GM18507 (cell line): ENCODE measurements at regions not wholly inside any gene's neighbourhood (a gene's known extent, or its start where the extent isn't known, plus 50 kb on each side); places are given as distances from the start of the nearest gene placed in this dataset.
"Not testable (repeated sequence)": the region's sequence is repeated elsewhere in the genome, so short reads cannot be mapped to it uniquely, and the experiment has no call there.

ENCODE experiments used
- DNase-seq: peaks from one replicate; pipeline ENCODE4 v3.0.0; 2011; ENCODE audit warnings: low read depth; ENCODE audit not compliant: insufficient read length; ENCODE audit errors: extremely low spot score
- FAIRE-seq: peaks from 2 replicates; lab custom pipeline; 2011; peaks lifted over from hg19 to GRCh38; lab: Jason Lieb, UNC

DNA sequence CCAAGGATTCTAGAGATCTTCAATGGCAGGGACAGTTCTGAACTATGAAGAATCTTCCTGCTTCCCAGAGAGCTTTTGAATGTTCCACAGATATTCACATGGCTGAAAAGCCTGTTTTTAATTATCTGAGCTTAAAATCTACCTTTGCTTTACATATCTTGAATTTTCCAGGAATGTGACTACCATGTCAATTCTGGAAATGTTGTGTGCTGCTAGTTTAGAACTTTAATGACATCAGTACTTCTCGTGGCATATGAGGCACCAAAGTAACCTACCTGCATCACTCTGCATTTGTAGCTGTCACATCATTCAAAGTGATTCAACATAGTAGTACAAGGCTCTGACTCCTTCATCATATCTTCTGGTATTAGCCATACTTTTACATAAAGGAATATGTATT, 122.7 kb upstream of the NFIA start:
- FAIRE-seq (no peak), DNase-seq (no peak)

DNA sequence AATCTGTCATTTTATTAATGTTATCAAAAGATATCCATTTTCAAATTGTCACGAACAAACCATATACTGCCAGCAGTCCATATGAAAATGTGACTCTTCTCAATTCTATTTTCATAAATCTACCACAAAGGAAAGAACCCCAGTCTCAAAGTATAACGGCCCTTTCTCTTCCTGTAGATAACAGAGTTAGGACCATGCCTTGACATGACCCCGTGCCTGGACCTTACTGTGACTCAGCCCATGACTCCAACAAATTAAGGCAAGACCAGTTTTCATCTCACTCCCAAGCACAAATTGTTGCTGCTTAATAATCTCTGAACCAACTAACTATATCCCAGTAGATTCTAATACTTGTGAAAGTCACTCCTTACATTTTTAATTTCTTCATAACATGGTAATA, 124.4 kb upstream of the NFIA start:
- FAIRE-seq (no peak), DNase-seq (no peak)

DNA sequence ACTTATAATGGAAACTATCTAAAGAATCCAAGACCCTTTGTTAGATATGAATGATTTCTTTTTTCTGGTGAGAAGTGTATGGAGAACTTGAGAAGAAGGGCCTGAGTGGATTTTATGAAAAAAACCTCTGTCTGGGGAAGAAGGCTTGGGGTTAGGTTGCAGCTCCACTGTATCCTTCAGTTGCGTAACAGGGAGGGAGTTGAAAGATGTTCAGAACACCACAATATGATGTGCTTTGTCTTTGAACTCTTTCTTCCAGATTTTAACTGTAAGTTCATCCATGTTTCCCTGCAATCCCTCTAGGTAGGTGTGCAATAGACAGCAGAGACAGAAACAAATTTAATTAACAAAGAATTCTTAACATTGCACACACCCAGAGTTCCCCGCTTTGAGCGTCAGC, 125.8 kb upstream of the NFIA start:
- DNase-seq, result no peak
- FAIRE-seq, result no peak

DNA sequence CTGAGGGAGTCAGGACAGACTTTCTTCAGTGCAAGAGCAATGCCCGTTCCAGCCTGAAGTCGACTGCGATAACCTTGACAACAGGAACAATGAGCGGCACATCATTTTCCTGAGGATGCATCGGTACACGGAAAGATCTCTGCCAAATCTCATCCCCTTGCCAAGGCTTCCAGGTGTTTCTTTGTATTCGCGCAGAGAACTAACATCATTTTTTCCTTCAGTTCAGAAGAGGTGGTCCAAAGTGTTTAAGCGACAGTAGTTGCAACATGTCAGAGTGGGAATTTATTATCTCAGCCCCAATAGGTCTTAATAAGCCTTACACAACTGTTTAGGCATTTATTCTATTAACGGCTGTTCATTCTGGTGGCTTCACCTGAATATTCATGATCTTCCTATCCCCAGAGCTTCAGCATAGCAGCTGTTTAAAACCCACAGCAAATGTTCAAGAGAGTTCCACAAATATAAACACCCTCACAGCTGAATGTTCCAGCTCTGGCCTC, 129.7 kb upstream of the NFIA start:
- FAIRE-seq (no peak), DNase-seq (no peak)

DNA sequence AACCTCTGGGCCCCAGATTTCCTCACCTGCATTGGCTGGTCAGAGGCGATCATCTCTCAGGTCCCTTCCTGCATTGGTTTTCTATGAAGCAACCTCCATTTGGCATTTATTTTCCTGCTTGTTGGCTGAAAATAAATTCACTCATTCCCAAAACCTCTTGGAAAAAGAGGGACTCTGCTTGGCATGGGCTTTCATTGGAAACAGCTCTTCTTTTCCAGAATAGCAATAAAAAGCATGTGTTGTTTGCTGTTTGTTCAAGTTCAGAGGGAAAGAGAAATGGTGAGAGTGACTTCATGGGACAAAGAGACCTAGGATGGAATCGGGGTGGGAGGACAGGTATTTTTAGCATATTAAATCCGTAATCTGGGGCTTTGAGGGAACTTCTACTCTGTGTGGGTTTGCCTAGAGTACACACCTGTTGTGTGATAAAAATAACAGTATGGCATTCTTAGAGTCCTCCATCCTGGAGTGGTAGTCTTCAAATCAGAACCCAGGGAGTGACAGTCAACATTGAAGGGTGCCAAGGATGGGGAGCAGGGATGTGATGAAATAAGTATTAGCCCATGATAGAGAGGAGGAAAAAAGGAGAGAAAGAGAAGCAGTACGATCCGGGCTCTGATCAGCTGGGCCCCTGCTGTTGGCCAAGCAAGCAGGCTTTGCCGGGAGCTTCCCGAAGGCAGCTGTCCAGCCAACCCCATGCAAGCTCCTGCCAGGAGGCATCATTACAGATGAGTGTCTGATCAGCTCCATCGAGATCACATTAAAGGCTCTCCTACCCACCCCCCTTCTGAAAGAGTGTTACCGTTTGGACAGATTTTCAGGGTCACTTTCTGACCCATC, 131.9 kb upstream of the NFIA start:
- FAIRE-seq (no peak), DNase-seq (no peak)

DNA sequence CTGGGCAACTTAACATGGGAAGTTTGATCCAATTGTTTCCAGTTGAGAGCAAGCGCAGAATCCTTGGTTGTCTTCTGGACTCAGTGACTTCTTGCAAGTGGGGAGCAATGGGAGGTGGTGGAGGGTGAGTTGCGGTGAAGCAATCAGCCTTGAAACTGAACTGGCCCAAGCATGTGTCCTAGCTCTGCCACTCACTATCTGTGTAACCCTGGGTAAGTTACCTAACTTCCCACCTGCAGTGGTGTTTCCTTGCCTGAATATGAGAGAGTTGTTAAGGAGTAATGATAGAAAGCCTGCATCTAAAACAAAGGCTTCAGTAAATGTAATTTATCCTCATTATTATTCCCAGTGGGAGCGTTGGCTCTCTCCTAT, 132.5 kb upstream of the NFIA start:
- FAIRE-seq (no peak), DNase-seq (no peak)

DNA sequence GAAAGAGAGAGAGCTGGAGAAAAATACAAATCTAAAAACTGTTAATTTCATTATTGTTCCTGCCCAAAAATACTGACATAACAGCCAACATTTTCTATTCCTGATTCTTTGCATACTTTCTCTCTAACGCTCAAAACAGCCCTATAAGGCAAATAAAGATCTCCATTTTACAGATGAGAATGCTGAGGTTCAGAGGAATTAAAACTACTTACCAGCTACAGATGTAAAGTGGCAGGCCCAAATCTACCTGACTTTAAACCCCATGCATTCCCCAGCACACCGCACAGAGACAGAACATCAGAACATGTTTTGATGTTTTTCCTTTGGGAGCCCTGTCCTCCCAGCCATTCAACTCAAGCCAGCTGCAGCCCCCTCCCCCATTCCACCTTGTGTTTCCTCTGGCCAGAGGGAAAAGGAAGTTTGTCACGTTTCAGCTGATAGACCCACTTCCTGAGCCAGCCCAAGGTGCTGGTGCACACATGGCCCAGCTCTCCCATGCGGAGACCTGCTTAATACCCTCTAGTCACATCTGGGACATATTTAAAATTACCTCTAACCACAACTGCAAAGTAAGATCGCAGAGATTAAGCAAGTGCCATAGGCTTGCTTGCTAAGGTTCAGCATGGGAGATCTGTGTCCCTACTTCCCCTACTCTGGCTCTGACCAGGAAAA, 133.1 kb upstream of the NFIA start:
- DNase-seq (no peak), FAIRE-seq (no peak)

DNA sequence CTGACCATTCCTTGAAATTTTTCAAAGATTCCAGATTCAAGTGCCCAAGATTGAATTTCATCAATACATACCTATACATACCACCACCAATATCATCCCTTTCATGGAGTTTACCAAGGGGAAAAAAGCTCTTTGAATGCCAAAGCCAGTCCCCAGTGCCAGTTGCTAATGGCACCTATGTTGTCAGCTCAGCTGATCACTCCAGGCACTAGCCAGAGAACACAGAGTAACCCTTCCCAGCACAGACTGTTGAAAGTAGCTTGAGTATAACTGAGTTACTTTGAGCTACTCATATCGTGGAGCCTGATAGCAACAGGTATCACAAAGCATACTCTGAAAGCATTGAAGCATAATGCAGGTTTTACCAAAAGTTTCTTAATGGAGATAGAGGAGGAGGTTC, 133.9 kb upstream of the NFIA start:
- DNase-seq, result no peak
- FAIRE-seq, result no peak

DNA sequence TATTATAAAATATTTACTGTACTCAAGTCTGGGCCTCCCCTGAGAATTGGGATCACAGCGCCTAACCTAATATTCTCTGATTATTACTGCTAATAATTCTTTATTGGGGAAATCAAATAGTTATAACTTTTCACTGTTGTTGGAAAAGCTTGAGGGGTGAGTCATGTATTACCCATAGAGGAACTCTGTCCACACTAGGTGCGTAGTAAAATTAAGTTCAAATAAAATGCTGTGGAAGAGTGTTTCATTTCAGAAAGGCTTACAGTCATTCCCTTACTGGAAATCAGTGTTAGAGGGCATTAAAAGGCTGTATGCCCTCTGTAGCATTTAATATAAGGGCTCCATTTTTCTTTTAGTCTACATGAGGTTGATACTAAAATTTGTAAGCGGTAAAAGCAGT, 135.0 kb upstream of the NFIA start:
- no peak for DNase-seq
- no peak for FAIRE-seq

DNA sequence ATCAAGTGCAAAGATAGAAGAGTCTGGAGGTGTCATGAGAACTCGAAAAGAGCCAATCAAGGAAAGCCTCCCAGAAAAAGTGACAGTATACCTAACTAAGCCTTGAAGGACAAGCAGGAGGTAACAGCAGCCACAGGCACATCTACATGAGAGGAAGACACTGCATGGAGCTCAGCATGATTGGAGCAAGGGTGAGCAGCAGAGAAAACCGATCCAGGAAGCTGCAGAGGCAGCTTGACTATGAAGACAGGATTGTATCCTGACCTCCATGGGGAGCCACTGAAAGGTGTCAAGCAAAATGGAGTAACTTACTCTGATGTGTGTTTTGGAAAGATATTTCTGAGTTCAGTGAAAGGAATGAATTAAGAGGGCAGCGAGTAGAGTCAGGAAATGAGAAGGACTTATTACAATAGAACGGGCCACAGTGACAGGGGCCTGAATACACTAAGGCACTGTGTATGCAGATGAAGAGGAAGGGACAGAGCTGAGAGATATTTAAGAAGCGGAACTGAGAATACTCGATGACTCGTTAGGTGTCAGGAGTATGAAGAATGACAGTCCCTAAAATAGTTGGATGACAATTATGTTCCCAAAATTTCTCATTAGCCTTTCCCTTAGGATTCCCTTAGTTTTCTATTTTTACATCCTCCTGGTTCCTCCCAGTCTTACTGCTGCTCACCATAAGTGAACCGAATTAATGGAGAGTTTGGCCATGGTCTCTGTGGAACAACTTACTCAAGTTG, 139.3 kb upstream of the NFIA start:
- DNase-seq (no peak), FAIRE-seq (peak; percentile 70)

DNA sequence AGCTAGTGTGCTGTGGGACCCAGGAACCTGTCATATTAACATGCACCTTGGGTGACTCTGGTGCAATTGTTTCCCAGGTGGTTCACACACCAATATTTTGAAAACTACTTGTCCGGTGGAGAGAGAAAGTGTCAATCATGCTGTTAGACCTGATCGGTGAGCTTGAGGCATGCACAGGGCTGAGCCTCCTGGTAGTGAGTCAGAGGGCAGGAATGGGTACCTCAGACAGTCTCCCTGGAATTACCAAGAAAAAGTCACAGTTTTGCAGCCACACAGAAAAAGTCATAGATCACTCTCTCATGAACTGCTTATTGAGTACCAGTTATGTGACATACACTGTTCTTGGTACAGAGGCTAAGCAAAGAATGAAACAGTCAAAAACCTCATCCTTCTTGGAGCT, 140.1 kb upstream of the NFIA start:
- DNase-seq, result no peak
- no peak for FAIRE-seq

DNA sequence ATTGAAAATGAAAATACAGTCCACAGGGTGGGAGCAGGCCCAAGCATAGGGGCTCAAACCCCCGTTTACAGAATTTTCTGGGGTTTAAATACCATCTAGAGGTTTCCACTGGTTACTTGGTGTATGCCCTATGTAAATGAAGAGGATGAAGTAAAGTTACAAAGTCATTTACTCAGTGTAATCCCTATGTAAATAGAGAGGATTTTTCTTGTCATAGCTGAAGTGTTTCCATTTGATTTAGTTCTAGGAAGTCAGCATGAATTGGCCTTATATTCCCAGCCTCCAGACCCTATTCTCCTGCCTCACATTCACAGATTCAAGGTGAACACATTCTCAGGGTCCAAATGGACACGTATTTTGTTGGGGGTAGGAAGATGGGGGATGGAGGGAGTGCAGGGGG, 141.7 kb upstream of the NFIA start:
- DNase-seq, FAIRE-seq: not testable (repeated sequence)

DNA sequence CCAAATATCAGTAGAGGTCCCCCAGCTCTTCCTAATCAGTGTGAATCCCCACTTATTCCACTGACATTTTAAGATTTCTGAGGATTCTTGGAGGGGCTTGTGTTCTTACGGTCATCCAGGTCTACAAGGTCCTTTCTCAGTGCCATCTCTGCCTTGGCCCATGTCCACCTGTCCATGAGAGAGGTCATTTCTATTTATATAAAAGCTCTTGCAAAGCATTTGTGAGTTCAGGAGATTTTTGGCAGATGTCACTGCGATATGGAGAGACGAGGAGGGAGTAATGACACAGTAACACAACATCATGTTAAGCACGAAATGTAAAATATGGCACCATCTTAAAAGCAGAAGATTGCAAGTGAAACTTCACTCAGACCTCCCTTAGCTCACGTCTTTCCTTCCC, 144.6 kb upstream of the NFIA start:
- DNase-seq, result no peak
- no peak for FAIRE-seq

DNA sequence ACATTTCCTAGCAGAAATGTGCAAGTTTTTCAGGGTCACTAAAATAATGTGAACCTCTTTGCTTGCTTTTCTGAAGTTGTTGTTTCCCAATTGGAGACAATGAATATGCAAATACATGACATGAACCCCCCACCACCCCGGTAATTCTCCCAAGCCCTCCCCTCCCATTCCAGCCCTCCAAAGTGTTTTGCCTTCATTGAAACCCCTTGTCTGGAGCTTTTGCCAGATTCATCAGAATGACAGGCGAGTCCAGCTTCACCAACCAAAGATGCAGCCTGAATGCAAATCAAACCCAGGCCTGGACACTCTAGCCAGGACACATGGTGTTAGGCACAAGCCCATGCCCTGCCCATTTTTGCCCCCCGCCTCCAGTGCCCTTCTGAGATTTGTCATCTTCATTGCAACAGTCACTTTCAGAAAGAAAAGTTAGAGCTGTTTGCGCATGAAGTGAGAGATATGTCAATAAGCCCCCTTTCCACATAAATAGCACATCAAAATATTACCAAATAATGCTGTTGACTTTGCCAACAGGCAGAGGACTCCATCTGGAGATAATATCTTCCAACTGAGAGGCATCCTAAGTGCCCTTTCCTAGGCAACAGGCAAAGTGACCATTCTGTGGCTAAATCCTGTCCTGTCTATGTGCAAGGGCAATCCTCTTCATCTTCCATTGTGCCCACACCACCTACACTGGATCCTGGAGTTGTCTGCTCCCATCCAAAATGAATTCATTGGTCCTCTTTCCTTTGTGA, 145.6 kb upstream of the NFIA start:
- FAIRE-seq, result no peak
- no peak for DNase-seq

DNA sequence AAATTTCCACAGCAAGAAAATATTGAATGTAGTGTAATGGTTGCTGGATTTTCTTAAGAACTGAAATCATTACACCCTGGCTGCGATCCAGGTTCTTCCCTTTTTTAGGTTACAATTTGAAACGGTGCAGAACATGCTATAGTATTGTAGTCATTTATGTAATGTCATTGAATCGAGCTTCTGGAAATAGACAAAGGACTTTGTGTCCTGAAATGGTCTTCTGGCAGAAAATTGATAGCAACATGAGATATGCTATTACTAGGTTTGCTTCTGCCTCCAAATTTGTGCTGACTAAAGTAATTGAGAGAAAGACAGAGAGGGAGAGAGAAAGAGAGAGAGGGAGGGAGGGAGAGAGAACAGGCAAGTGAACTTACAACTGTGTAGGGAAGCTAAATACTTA, 146.2 kb upstream of the NFIA start:
- DNase-seq, result no peak
- no peak for FAIRE-seq

DNA sequence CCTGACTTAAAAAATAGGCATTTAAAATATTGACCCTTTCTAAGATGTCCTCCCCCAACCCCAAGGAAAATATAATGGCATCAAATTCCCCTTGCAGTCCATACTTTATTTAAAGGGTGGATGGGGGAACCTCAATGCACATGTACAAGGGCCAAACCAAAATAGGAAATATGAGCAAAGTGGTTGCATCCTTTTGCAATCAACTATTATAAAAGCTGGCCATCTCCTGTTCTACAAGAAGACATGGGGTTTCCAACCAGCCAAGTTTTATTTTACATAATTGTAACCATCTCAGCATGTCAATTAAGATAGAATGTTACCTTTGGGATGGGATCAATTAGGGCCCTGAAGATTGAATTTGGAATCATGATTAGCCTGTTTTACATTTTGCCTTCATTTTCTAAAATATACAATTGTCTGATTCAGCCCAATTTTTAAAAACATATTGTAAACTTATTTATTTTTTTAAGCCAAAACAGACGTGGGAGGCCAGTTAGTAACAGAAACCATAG, 146.7 kb upstream of the NFIA start:
- DNase-seq, result no peak
- no peak for FAIRE-seq

DNA sequence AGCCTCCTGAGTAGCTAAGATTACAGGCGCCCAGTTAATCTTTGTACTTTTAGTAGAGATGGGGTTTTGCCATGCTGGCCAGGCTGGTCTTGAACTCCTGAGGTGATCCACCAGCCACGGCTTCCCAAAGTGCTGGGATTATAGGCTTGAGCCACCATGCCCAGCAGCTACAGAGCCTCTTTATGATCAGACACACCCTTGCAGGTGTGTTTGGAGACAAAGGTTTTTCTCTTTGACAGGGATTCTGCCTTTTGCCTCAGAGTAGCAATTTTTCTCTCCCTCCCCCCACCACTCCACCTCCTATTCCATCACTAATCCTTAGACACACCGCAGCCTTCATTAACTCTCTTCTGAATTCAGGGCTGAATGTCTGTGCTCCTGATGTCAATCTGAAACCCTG, 152.2 kb upstream of the NFIA start:
- FAIRE-seq, result no peak
- DNase-seq, result no peak

DNA sequence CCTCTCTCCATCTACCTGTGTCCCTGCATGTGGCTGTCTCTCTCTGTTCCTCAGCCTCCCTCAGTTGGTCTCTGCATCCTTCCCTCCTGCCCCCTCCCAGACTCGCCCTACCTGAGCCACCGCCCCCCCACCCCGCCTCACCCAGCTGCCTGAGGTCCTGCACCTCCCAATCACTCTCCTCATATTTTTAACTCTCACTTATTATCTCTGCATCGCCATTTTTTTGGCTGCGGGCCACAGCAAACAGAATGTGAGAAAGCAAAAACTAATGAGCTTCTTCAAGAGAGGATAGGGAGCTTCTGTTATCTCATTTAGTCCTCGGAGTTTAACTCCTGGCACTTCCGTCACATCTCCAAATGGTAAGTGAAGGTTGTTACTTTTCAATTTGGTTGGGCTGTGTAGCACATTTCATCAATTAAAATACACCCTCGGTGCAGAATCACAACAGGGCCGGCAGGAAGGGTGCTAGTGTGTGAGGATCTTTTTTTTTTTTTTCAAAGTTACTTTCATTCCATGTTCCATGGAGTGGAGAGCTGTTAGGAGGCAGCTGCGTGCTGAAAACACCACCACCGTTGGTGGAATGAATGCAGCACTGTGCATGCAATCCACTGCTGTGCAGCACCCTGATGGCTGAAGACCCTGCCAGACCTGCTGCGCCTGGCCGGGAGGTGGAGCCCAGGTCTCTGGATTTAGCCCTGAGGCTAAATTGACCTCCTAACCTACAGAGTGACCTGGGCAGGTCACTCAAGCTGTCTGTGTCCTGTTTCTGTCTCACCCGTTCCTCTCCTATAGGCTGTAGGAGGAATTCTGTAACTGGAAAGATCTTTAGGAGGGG, 157.2 kb upstream of the NFIA start:
- DNase-seq (no peak), FAIRE-seq (no peak)

DNA sequence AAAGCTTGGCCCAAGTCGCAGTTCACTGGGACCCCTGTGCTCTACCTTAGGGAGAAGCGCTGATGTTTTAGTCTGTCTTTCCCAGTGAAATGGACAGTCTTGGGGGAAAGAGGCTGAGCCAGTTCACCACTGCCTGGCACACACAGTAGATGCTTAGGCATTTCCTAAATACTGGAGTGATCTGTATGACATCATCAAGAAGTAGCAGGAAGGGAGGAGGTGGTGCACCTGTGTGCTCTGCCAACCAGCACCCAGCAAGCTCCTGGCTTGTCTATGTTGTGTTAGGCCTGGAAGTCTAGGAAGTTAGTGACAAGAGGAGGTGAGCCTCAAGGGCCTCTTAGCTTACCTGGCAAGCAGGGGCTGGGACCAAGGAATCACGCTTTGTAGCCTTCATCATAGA, 158.2 kb upstream of the NFIA start:
- DNase-seq (no peak), FAIRE-seq (no peak)
